Panc1 (cell line): ENCODE measurements at regions not wholly inside any gene's neighbourhood (a gene's known extent, or its start where the extent isn't known, plus 50 kb on each side); places are given as distances from the start of the nearest gene placed in this dataset.

Experiments used
- REST ChIP-seq, 2 experiments: IDR thresholded peaks; 2 replicates each; pipeline ENCODE4 v1.6.1; 2011 to 2012; ENCODE audit warnings: low read depth in 2 of 2, control low read depth in 1 of 2, low read length in 1 of 2, mild to moderate bottlenecking in 1 of 2, moderate library complexity in 1 of 2; ENCODE audit not compliant: insufficient read depth in 1 of 2
- TF ChIP-seq, protein P1 (sequence below): fragments of 450-650 bp; IDR thresholded peaks from 2 replicates; pipeline ENCODE4 v1.5.1; 2017; ENCODE audit warnings: mild to moderate bottlenecking

DNA sequence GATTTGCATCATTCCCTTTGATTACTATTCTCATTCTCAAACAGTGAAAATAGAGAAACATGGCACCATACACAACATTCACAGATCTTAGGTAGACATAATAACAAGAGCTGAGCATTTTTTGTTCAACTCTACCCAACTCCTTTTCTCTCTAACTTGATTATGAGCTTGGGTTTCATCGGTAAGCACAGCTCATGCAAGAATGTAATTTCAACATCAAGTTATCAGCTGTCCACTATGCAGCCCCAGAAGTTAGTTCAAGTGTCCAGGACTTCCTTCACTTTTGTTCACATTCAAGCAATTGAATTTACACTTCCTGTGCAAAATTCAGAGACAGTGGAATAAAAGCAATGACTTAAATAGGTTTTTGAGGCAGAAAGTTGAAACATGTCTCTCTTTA, 297.7 kb upstream of the SASH1 start:
- TF ChIP-seq, protein P1, sequence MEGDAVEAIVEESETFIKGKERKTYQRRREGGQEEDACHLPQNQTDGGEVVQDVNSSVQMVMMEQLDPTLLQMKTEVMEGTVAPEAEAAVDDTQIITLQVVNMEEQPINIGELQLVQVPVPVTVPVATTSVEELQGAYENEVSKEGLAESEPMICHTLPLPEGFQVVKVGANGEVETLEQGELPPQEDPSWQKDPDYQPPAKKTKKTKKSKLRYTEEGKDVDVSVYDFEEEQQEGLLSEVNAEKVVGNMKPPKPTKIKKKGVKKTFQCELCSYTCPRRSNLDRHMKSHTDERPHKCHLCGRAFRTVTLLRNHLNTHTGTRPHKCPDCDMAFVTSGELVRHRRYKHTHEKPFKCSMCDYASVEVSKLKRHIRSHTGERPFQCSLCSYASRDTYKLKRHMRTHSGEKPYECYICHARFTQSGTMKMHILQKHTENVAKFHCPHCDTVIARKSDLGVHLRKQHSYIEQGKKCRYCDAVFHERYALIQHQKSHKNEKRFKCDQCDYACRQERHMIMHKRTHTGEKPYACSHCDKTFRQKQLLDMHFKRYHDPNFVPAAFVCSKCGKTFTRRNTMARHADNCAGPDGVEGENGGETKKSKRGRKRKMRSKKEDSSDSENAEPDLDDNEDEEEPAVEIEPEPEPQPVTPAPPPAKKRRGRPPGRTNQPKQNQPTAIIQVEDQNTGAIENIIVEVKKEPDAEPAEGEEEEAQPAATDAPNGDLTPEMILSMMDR, result no peak
- no peak for TF ChIP-seq REST (IDR thresholded peaks at IDR 0.05; ENCODE audit: insufficient read depth in 1 of 2, low read depth in 2 of 2, low read length in 1 of 2)
